ENCODE measurements at regions not wholly inside any gene's neighbourhood (a gene's known extent, or its start where the extent isn't known, plus 50 kb on each side); places are given as distances from the start of the nearest gene placed in this dataset.

DNA sequence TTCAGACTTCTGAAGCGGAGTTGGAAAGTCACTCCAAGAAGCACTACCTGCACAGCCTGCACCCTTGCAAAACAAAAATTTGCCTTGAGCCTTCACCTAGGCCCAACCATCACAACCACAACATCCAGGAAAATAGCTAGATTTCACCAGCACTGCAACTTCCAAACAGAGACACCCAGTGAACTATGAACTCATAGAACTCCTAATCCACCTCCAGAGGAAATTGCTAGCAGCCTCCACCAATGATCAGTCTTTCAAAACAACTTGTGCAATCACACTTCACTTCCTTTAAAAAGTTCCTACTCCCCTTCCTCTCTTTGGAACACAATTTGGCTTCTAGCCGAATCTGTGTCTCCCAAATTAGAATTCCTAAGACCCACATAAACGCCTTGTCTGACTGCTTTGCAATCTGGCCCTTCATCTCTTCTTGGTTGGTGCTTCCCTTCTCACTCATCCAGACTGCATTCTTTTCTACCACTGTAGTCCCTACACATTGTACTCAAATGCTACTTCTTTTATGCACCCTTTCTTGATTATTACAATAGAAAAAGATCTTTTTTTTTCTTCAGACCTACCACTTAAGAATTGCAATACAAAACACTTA is 489.2 kb upstream of the ARGLU1 start:
- TF ChIP-seq, protein P1, sequence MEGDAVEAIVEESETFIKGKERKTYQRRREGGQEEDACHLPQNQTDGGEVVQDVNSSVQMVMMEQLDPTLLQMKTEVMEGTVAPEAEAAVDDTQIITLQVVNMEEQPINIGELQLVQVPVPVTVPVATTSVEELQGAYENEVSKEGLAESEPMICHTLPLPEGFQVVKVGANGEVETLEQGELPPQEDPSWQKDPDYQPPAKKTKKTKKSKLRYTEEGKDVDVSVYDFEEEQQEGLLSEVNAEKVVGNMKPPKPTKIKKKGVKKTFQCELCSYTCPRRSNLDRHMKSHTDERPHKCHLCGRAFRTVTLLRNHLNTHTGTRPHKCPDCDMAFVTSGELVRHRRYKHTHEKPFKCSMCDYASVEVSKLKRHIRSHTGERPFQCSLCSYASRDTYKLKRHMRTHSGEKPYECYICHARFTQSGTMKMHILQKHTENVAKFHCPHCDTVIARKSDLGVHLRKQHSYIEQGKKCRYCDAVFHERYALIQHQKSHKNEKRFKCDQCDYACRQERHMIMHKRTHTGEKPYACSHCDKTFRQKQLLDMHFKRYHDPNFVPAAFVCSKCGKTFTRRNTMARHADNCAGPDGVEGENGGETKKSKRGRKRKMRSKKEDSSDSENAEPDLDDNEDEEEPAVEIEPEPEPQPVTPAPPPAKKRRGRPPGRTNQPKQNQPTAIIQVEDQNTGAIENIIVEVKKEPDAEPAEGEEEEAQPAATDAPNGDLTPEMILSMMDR (conservative IDR thresholded peaks at IDR 0.05; ENCODE audit: low read depth, low read length) = no peak
- TF ChIP-seq EZH2 (IDR thresholded peaks at IDR 0.05; ENCODE audit: low read length, unreplicated experiment) = no peak

Measured in PC-3 (cell line).